ENCODE measurements at regions not wholly inside any gene's neighbourhood (a gene's known extent, or its start where the extent isn't known, plus 50 kb on each side); places are given as distances from the start of the nearest gene placed in this dataset.

DNA sequence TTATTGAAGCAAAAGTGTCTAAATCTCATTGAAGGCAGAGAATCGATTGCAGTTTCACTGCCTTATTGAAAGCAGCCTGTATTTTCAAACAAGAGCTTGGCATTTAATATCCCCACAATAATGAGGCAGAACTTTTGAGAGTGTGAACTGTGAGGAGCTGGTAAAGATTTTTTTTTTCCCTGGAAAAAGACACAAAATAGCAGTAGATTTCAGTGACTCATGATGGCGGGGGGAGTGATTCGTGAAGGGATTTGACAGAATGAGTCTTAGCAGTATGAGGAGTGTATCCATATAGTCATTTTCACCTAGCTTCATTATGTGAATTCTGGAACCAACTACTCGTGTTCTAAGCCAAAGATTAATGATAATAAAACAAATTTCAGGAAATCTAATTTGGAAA lies 242.9 kb downstream of the ARL6IP6 start:
- no peak for DNase-seq

DNA sequence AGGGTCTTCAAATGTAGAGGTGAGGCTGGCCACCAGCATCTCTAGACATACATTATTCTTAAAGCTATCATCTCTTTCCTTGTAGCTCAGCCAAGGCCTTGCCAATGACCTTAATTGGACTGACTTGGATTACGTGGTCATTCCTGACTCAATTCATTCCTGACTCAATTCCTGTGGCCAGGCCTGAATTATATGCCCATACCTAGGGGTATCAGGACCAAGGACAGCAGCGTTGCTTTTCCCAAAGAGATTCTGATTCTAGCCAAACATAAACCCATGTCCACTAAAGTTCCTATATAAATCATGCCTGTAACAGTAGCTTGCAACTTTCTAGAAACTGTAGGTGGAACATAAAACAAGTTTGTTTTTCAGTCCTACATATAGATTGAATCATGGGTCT lies 231.7 kb downstream of the ARL6IP6 start:
- no peak for DNase-seq

DNA sequence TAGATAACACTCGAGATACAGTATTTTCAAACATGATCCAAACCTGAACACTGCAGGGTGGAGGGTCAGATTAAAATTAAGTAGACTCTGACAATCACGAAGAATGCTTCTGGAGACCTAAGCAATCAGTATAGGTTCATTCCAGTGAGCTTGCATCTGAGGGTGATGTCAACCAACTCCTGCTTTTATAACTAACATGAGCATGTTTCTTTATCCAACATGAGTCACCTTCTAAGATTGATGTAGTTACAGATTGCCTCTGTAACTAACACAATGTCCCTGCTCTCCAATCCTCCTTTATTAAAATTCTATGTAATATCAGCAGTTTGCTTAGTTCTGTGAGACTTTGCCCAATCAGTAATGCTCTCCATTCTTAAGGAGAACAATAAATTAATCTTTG lies 225.7 kb downstream of the ARL6IP6 start:
- DNase-seq: no peak

DNA sequence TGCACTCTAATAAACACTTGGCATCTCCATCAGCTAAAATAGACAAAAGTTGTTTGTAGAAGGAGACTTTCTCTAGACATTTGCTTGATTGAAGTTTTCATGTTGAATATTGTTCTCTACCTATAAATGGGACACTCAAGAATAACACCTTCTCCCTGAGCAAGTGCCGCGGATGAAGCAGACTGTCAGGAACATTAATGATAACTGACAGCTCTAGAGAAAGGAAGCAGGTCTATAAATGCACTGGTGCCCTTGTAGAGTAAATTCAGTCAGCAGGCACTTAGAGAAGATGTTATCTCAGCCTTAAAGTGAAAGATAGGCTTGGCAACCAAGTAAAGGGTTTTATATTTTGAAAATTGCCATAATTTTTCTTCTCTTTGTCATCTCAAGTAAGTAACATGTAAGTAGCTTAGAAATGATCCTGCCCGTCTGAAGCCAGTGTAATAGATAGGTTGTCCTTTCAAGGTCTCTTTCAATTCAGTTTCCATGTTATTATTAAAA lies 224.6 kb downstream of the ARL6IP6 start:
- no peak for DNase-seq

DNA sequence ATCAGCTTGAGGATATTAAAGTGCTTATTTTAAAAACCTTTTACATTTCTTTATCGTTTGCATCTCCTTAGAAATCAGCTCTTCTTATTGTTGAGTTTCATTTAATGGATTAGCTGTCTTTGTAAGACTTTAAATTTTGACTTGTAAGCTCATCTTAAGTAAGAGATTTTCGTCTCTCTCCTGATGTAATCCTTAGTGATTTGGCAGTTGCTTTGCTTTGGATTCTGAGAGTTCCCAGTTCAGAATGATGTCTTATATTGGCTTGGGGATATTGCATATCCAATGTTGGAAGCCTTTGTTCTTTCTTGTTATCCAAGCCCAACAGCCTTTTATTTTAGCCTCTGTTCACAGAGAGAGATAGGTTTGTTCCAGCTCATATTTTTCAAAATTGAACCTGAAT lies 212.1 kb downstream of the ARL6IP6 start:
- no peak for DNase-seq

DNA sequence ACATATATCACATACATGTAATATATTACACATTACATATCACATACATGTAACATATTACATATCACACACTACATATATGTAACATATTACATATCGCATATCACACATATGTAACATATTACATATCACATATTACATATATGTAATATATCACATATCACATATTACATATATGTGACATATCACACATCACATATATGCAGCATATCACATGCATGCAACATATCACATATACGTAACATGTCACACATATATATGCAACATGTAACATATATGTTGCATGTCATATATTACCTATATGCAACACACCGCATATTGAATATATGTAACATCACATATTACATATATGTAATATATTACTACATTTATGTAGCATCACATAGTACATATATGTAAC lies 211.2 kb downstream of the ARL6IP6 start:
- no peak for DNase-seq

DNA sequence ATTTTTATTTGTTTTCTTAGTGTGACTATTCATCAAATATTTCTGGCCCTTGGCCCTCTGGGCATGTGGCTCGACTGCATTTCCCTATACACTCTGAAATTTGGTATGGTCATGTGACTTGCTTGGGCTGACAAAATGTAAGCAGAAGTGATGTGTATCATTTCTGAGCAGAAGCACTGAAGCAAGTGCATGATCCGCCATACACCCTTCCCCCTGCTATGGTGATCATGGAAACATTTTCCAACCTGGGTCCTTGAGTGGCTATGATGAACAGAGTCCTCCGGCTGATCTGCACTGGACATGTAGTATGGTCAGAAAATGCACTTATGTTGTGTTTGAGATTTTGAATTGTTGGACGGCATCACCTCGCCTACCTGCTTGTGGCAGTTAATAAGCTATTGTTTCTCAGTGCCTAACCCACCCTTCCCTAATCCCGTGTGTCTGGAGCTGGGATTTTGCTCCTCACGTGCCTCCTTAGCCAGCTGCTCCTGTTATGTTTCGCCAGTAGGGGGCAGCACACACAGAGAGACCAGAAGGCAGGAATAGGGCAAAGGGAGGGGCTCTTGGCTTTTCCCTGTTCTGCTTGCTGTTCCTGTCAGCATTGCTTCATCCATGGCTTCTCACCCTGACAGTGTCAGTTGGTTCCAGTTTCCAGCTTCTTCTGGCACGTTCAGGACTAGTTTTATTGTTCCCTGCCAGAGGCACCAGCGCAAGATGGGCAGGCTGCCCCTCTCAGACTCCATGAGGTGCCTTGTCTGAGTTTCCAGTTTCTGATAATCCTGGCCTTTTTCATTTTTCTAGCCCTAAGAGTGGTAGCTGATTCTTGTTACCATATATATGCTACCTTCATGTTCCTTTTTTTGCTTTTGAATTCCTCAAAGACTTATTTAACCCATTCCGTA lies 207.4 kb downstream of the ARL6IP6 start:
- DNase-seq: peak; percentile 22

DNA sequence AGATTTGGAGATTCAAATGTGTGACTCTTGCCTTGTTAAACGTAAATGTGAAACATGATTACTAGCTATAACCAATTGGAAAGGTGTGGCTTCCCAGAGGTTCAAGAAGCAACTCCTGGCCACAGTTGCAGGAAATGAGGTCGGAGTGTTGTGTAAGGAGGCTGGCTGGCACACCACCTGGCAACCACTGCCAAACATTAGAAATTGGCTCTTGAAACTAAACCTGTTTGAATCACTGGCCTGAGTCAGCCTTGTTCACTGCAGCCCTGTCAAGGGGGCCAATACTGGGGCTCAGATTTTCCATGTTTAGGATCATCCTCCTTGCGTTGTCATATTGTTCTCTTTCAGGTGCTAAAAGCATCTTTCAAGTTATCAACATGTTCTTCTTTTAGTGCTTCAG lies 206.3 kb downstream of the ARL6IP6 start:
- no peak for DNase-seq

DNA sequence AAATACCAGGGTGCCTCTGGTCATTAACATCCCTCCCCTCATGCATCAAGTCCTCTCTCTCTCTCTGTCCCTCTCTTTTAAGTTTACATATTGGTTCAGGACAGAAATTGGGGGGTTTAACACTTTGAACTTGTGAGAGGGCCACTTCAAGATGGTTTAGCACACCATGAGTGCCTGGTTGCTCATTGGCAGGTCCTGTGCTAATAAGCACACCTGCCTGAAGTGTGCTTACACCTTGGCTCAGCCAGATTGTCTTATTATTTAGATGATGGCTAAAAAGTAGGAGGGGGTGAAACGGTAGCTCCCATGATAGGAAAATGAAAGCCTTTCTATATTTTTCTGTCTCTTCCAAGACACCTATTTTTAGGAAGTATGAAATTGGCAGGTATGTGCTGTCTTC lies 205.8 kb downstream of the ARL6IP6 start:
- DNase-seq: no peak

DNA sequence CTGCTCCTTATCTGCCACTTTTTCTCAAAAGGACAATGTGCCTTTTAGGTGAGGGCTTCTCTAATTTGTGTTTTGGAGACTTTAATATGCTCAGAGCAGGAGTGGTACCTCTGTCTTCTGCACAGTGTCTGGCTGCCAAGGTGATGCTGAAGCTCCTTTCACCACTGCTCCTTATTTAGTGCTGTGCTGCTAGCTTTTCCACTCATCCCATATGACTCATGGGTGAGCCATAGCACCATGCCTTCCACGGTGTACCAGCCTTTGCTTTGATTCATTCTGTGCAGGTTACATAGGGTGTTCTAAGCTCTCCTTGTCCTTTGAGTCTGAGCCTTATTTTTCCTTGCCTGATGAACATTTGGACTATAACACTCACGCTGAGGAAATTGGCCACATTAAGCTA lies 202.4 kb downstream of the ARL6IP6 start:
- DNase-seq: no peak

DNA sequence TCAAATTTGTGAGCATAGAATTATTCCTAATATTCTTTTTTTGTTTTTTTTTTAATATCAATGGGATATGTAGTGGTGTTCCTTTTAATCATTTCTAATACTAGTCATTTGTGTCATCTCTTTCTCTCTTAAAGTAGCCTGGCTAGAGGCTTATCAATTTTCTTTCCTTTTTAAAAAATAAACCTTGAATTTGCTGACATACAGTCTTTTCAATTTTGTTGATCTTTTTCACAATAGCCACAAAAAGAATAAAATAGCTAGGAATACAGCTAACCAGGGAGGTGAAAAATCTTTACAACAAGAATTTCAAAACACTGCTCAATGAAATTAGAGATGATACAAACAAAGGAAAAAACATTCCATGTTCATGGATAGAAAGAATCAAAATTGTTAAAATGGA lies 192.6 kb downstream of the ARL6IP6 start:
- no peak for DNase-seq

DNA sequence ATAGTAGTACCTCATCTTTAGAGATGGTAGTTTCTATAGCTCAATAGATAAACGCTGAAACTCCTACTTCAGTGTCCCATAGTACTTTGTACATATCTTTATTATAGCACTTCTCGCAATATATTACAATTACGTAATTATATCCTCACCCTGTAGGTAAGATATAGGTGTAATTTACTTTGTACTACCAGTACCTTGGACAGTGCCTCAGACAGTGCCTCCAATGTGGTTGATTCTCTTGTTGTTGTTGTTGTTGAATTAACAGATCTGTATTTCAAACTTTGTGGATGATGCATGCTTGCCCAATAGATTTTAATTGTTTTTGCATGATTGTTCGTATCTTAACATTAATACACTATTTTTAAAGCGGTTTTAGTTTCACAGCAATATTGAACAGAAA lies 188.6 kb downstream of the ARL6IP6 start:
- no peak for DNase-seq

DNA sequence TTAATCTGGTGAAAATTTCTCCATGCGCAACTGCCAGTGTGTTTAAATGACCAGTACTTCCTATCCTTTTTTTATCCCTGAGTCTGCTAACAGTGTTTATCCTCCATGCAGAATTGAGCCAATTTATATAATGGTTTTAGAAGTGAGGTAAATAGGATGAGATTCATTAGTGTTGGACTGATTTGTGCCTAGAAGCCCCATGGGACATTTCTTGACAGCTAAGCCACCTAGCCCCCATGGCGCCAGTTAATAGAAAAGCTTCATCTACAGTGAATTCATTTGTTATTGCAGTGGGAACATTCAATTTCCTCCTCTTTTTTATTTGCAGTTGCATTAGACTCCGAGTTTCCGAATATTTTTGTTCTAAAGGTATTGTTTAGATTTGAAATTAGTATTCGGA lies 175.6 kb downstream of the ARL6IP6 start:
- DNase-seq: no peak

DNA sequence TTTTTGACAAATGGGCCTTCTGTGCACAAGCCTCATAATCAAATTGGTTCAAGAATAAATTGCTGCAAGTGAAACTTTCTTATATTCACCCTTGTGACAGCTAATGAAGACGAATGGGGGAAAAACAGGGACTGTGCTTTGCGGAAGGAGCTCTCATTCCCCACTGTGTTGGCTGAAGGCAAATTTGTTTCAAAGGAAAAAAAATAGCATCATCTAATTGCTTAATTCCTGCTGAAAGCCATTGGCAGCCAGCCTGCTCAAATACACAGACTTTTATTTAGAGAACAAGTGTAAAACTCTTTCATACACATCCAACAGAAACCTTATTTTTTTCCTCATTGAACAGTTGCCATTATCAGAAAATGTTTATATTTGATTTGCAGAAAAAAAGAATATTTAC lies 172.3 kb downstream of the ARL6IP6 start:
- DNase-seq: no peak

DNA sequence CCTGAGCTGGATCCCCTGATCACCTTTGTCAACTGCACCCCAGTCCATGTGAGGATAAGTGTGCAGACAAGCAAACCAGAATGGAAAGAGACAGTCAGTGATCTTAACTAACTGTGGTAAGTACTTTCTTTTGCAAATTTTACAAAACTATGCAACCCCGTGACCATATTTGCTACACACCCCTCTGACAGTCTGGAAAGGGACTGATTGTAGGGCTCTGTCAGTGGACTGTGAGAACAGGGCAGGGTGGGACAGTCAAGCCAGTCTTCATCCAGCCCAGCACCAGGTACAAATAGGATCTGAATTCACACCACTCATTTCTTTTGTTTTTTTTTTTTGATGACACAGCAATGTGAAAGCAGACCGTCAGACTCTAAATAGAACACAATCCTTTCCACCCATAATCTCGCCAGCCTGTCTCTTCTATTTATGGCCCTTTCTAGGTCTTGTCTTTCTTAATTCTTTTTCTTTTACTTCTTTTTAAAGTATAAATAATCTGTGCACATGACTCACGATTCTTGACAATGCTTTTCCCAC lies 165.6 kb downstream of the ARL6IP6 start:
- no peak for DNase-seq

DNA sequence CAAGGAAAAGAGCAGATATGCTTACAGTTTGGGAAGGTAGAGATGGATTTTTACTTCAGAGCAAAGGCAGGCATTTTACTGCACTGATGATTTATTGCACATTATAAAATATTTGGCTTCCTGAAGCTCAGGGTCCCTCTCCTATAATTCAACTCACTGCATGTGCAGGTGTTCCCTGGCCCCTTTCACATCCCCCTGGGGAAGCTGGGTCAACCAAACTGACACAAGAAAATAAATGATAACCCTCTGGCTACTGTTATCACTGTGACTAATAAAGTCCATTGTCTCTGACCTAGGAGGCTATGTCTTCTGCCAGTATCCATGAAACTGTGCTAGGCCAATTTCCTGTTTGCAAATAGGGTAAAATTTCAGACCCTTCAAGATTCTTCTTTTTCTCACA lies 163.1 kb downstream of the ARL6IP6 start:
- no peak for DNase-seq

DNA sequence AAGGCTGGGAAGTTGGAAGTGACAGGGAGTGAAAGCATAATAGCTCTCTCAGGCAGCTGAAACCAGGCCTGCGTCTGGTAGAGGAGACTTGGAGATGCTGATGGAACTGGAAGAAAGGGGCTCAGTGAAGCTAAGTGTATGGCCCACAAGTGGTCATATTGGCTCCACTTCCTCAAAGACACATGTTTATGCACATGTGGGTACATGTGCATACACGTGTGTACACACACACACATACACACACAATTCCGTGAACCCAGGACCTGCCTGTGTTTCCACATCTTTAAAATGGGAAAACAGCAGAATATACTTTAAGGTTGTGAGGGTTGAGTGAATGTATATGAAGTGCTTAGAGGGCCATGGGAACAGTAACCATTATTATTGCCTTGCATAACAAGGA lies 160.9 kb downstream of the ARL6IP6 start:
- DNase-seq: no peak

DNA sequence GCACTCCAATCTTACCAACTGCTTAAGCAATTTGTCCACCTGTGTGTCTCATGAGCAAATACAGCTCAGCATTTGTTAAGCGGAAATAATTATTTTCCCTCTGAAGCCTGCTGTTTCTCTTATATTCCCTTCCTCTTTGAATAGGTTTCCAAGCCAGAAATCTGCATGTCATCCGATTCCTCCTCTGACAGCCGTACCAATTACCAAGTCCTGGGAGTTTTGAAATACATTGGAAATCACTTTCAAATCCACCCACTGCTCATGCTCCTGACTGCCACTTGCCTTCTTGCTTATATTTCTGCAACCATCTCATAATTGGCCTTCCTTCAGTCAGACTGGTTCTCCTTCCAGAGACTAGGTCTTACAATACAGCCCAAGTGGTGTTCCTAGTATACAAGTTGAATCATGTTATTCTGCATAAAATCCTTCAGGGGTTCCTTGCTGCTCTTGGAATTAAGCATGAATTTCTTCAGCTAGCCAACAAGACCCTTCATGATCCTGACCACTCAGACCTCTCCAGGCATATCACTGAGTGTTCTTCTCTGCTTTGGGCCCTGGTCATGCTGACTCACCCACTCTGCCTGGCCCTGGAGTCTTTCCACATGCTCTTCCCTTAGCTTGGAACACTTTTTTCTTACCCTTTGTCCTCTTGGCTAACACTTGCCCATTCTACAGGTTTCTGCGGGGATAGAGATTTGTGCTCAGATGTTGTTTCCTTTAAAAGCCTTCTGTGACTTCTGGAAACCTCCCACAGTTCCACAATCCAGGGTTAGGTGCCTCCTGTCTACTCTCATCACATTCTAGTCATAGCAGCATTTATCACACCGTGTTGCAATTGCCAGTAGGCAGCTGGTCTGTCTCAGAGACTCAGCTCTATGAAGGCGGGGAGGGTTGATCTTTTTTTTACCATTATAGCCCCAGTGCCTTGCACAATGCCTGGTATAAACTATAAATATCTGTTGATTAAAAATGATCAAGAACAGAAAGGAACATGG lies 157.6 kb downstream of the ARL6IP6 start:
- no peak for DNase-seq

DNA sequence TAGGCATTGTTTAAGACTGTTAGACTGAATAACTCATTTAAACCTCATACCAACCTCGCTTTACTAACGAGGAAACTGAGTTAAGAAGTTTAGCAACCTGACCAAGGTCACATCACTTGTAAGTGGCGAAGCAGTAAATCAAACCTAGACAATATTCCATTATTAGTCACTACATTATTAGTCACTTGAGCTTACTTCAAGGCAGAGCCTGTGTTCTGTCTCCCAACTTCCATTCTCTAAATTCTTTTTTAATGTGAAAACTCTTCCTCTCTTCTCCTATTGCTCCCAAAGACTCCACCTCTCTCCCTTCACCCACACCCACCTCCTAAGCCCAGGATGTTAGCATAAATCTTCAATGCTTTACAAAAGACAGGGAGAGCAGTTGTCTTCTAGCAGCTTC lies 156.5 kb downstream of the ARL6IP6 start:
- no peak for DNase-seq

DNA sequence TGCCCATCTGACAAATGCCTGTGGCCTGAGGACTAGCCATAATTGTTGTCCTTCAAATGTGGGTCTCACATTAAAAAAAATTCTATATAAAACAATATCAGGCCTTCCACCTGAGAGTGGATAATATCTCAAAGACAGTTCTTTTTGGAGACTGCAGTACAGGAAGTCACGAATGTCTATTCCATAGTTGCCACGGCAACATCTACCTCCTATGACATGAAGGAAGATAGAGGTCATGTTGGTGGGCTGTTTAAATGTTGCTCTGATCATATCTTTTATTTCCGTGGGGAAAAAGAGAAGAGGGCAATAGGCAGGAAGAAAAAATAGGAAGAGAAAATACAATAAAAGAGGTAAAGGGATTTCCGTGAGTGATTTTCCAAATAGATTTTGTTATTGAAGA lies 151.8 kb downstream of the ARL6IP6 start:
- DNase-seq: no peak

DNA sequence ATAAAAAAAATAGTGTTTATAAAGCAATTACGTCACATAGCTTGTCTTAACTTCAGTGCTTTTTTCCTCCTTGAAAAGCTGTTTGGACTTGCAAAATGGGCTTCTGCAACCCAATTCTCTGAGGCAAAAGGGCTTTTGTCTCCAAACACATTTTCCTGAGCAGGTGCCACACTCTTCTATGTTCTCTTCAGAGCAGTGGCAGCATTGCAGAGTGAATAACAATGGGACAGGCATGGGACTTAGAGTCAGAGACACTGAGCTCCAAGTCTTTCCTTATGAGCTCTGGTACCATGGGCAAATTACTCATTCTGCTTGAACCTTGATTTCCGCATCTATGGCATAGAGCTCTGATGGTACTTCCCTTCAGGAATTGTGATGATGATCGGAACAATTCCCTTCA lies 149.0 kb downstream of the ARL6IP6 start:
- no peak for DNase-seq

DNA sequence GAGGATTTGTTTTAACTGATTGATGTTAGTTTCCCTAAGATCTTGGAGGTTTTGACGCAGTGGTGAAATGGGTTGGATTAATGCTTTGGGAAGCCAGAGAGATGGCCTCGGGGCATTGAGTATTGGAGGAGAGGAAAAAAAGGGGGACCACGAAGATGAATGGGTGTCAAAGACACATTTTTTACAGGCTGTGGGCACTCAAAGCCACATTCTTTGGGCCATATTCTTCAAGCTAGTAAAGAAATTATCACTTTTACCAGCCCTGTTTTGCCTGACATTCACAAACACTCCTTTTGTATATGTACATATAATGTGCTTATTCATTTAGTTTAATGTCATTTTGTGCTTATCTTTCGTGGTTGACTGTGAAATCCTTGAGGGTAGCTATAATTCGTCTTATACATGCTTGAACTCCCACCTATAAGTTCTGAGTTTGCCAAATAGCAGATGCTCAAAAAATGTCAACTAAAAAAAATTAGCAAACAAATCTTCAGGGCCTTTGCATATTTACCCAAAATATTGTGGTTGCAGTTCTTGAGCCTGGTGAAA lies 146.3 kb downstream of the ARL6IP6 start:
- DNase-seq: no peak

DNA sequence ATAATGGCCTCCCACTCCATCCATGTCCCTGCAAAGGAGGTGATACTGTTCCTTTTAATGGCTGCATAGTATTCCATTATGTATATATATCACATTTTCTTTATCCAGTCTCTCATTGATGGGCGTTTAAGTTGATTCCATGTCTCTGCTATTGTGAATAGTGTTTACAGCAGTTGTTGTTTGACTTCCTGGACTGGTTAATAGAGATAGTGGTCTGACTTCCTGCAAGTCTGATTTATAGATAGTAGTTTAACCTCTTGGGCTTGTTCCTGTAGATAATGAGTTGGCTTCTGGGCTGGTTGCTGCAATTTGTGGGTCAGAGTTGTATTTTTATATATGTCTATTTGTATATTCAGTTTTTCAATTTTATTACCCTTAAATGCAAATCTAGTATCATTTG lies 145.4 kb downstream of the ARL6IP6 start:
- no peak for DNase-seq
